CD4-positive, alpha-beta T cell treated with Interleukin-10 for 1 hour (primary cell): ENCODE measurements at regions not wholly inside any gene's neighbourhood (a gene's known extent, or its start where the extent isn't known, plus 50 kb on each side); places are given as distances from the start of the nearest gene placed in this dataset.

Source experiments
- DNase-seq: peaks from one replicate; pipeline ENCODE4 v3.0.0-alpha.2; 2020

DNA sequence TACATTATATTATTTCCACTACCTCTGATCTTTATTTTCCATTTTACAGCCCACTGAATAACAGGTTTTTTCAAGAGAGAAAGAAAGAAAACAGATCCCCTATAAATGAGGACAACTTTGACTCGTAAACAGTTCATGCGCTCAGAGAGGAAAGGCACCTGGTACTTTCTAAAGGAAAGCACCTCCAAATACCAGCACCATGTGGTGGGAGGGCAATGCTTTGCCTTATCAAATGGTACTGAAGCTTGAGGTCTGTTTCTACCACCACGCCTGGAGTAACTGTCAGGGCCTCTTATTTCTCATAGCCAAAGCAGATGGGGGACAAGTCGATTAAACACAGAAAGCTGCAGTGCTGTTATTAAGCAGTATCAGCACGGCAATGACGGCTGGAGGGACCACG is 510.3 kb upstream of the ZFHX3 start:
- DNase-seq, result no peak

DNA sequence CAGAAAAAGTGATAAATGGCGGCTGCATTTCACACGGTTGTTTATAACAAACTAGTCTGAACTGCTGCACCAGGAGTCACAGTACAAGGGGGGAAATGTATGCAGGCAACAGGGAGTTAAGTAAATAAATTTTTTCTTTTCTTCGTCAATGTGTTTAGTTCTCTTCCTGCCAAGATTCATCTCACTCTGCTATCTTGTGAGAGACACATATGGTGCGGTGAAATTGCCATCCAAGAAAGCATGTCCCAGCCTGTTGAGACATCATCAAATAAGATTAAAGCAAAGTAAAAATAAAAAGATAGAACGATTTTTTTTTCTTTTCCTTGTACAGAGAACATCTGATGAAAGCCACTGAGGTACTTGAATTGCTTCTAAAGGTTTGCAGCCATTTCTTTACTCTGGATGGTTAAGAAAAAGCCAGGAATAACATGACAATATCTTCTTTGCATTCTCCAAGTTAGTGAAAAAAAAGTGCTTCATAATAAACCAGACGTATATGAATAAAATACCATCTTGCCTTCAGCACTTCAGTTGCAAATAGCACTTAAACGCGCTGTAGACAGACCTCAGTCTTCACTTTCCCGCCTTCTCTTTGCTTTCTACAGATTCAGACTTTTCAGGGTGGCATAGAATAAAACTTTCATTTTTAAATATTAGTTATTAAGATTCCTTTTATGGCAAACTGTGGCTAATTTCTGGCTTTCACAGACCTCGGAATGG is 506.2 kb upstream of the ZFHX3 start:
- no peak for DNase-seq

DNA sequence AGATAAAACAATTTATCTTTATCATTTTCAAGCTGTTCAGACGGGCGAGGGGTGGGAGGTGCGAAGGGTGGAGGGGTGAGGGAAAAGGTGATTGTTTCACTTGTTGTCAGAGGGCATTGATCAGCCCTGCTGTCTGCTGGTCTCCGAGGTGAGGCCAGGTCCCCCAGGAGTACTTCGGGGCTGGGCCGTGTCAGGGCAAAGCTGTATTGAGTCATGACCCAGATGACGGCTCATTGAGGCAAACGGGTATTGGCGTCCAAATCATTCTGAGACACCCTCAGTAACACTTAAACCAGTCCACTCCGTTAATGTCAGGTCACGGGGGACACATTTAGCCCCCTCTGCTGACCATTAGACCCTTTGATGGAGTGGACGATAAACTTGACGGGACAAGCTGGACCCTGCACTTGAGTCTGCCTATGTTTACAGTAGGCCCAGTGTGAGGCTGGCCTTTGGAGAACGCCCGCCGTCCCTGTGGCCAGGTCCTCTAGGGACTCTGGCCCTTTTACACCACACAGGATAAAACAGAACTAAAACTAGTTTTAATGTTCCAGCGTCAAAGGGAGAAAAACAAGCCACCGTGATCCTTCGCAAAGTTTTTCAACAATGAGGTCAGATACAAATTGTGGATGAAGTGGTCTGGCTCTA is 502.2 kb upstream of the ZFHX3 start:
- DNase-seq, result no peak

GRCh38 chr16:73547552-73548403 is 499.9 kb upstream of the ZFHX3 start:
- no peak for DNase-seq

- DNase-seq, result no peak
Measured at GRCh38 chr16:73546341-73546845, 498.5 kb upstream of the ZFHX3 start.

GRCh38 chr16:73545755-73546154 is 497.8 kb upstream of the ZFHX3 start:
- DNase-seq, result no peak

DNA sequence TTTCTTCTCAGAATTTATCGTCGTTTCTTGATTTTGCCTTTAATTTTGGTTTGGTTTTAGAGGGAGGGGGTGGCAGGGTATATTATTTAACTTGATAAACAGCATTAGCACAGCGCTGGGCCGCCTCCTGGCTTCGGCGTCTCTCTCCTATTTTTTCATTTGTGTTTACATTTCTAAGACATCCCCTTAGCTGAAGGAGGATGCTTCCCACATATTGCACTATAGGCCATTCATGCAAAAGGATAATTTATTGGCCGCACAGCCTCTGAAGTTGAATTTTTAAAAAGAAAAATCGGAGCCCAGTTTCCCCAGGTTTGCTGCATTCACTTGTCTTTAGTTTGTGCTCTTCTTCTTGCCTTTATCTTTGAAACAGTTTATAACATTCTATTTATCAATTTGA is 497.4 kb upstream of the ZFHX3 start:
- no peak for DNase-seq

DNA sequence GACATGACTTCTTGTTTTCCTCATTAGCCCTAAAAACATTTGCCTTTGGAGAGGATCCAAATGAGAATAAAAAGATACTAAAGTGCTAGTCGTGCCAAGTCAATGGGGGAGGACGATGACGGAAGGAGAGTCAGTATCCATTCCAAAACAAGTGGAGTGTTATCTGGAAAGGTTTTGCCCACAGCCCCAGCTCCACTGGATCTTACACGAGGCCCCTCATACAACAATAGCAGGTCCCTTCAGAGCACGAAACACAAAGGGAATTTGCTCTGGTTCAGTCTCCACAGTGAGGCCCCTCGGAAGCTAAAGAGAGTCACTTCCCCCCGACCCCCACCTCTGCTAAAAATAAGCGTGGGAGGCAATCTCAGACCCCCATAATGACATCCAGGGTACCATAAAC is 496.9 kb upstream of the ZFHX3 start:
- DNase-seq, result no peak

GRCh38 chr16:73543970-73544599 is 496.2 kb upstream of the ZFHX3 start:
- no peak for DNase-seq

- no peak for DNase-seq
Measured at GRCh38 chr16:73543331-73543969, 495.5 kb upstream of the ZFHX3 start.

DNA sequence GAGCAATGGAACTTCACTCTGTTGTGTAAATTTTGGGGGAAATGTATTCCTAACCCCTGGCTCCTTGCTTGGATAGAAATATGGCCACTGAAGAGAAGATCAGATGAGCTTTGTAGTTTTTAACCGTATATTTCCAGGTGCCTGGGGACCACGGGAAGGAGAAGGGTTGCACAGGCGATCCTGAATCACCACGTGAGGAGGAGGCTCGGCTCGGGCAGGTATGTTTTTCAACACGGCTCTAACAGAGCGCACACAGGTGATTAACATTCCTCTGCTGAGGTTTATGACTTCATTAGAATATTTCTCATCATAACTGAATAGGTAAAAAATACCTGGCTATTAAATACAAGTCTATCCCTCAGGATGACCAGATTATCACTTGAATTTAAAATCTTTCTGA is 495.0 kb upstream of the ZFHX3 start:
- no peak for DNase-seq

- no peak for DNase-seq
Measured at GRCh38 chr16:73537921-73538320, 490.0 kb upstream of the ZFHX3 start.

DNA sequence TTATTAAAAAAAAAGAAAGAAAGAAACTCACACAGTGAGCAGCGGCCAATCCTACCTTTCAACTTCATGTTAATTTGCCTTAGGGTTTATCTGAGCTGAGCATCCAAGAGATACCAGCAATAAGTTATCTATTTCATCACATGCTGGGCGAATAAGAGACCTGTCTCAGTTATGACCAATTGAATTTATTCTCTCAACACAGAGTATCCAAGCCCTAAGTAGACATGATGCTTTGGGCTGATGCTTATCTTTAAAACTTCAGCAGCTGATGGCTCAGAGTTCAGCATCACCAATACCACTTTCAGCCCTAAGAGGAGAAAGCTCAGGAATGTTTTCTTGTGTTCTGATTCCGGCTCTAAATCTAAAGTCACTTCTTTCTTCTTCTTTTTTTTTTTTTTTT is 489.0 kb upstream of the ZFHX3 start:
- no peak for DNase-seq

GRCh38 chr16:73531021-73531420 is 483.1 kb upstream of the ZFHX3 start:
- DNase-seq, result no peak

DNA sequence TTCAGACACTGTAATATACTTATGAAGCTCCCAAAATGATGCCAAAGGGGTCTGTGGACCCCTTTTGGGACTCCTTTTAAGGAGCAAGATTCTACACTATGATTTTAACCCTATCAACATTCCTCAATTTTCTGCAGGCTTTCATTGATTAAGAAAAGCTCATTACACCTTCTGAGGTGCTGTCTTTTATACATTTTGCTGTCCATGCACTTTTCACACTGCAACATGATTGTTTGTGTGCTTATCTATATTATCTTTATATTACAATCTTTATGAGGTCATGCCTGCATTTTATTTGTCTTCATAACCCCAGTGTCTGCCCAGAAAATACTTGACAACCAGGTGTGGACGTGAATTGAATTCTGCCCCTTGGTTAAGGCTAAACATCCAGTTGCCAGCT is 482.6 kb upstream of the ZFHX3 start:
- no peak for DNase-seq

GRCh38 chr16:73529303-73530012 is 481.5 kb upstream of the ZFHX3 start:
- no peak for DNase-seq

DNA sequence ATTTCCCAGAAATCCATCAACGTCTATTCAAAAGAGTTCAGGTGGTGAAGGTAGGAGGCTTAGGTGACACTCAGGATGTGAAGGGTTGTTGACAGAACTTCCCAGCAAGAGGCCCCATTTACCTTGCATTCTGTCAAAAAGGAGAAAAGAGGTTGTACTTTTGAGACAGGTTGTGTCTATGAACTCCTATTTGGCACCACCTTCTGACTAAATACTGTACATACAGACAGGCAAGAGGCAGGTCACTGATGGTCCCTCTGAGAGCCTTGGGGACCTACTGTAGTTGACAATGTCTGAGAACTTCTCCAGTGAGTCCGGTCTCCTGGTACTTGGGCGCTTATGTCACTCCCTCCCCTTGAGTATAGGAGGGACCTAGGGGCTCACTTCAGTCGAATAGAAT is 479.3 kb upstream of the ZFHX3 start:
- DNase-seq, result no peak

- no peak for DNase-seq
Measured at GRCh38 chr16:73526011-73526804, 478.3 kb upstream of the ZFHX3 start.

DNA sequence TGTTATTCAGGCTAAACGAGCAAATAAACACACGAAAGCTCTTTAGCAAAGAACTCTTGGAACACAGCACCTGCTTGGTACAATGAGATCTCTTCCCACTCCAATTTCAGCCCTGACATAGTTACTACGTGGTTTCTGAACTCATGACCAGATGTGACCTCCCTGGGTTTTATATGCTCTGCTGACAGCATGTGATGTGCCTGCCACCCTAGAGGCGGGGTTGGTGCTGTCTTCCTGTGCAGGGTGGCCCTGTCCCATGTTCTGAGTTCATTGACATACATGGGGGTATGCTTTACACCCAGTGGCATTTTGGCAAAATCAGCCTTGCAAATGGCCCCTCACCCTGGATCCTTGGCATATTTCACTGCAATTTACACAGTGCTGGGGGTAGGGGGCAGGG is 475.3 kb upstream of the ZFHX3 start:
- no peak for DNase-seq

DNA sequence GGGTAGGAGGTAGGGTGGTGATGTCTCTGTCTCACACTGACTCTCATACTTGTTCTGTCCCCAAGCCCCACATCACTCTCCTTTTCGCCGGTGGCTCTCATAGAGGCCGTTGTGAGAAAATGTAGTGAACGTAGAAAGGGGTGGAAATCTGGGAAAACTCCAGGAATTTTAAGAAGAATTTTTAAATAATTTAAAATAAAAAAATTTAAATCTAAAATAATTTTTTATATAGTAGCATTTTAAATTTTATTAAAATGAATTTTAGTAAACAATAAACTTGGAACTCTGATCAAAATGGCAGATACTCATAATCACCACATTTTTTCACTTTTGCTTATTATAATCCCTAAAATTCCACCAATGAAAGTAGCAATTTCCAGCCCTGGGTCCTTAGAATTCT is 473.6 kb upstream of the ZFHX3 start:
- DNase-seq, result no peak

GRCh38 chr16:73515616-73516015 is 467.7 kb upstream of the ZFHX3 start:
- no peak for DNase-seq
